SK-N-SH treated with all-trans-retinoic acid at 6 μM for 48 hours (cell line): ENCODE measurements at regions not wholly inside any gene's neighbourhood (a gene's known extent, or its start where the extent isn't known, plus 50 kb on each side); places are given as distances from the start of the nearest gene placed in this dataset.

Experiments used
- ARNTL ChIP-seq: fragments of 450-650 bp; formaldehyde crosslinking; IDR thresholded peaks from 2 replicates; pipeline ENCODE4 v1.5.0; 2020; ENCODE audit warnings: low read depth, mild to moderate bottlenecking, moderate library complexity, borderline replicate concordance
- CSRNP3 ChIP-seq: fragments of 250-450 bp; sonication (Bioruptor Pico); IDR thresholded peaks from 2 replicates; pipeline ENCODE4 v1.5.1; 2021; ENCODE audit warnings: mild to moderate bottlenecking, moderate library complexity
- ESRRG ChIP-seq: fragments of 250-450 bp; sonication (Bioruptor Pico); IDR thresholded peaks from 2 replicates; pipeline ENCODE4 v1.6.1; 2021; ENCODE audit warnings: mild to moderate bottlenecking
- GLIS3 ChIP-seq: fragments of 250-450 bp; sonication (Bioruptor Pico); IDR thresholded peaks from 2 replicates; pipeline ENCODE4 v1.5.0; 2020; ENCODE audit warnings: mild to moderate bottlenecking, moderate library complexity
- ISL1 ChIP-seq: fragments of 250-450 bp; sonication (Bioruptor Pico); IDR thresholded peaks from 2 replicates; pipeline ENCODE4 v2.1.2; 2022; ENCODE audit warnings: mild to moderate bottlenecking, moderate library complexity
- OSR1 ChIP-seq: fragments of 250-450 bp; sonication (Bioruptor Pico); IDR thresholded peaks from 2 replicates; pipeline ENCODE4 v1.8.0; 2022; ENCODE audit warnings: moderate library complexity, mild to moderate bottlenecking, inconsistent platforms
- PATZ1 ChIP-seq: fragments of 250-450 bp; sonication (Bioruptor Pico); IDR thresholded peaks from 2 replicates; pipeline ENCODE4 v1.8.0; 2020; ENCODE audit warnings: mild to moderate bottlenecking, moderate library complexity, borderline replicate concordance
- POU6F1 ChIP-seq: fragments of 250-450 bp; sonication (Bioruptor Pico); IDR thresholded peaks from 2 replicates; pipeline ENCODE4 v1.8.0; 2021; ENCODE audit warnings: low read depth, mild to moderate bottlenecking, moderate library complexity, borderline replicate concordance
- RARB ChIP-seq: fragments of 250-450 bp; sonication (Bioruptor Pico); IDR thresholded peaks from 2 replicates; pipeline ENCODE4 v1.8.0; 2021; ENCODE audit warnings: mild to moderate bottlenecking, moderate library complexity
- SNAI2 ChIP-seq: fragments of 250-450 bp; sonication (Bioruptor Pico); IDR thresholded peaks from 2 replicates; pipeline ENCODE4 v1.5.0; 2020; ENCODE audit warnings: mild to moderate bottlenecking, moderate library complexity
- TCF4 ChIP-seq: fragments of 250-450 bp; sonication (Bioruptor Pico); IDR thresholded peaks from 2 replicates; pipeline ENCODE4 v1.8.0; 2021; ENCODE audit warnings: mild to moderate bottlenecking, moderate library complexity, borderline replicate concordance
- ZFP3 ChIP-seq: fragments of 250-450 bp; sonication (Bioruptor Pico); IDR thresholded peaks from 2 replicates; pipeline ENCODE4 v1.5.0; 2020; ENCODE audit warnings: mild to moderate bottlenecking, moderate library complexity
- ZFP30 ChIP-seq: fragments of 450-650 bp; formaldehyde crosslinking; IDR thresholded peaks from 2 replicates; pipeline ENCODE4 v1.5.0; 2022; ENCODE audit warnings: mild to moderate bottlenecking, moderate library complexity
- ZNF70 ChIP-seq: fragments of 450-650 bp; formaldehyde crosslinking; IDR thresholded peaks from 2 replicates; pipeline ENCODE4 v1.5.0; 2020; ENCODE audit warnings: mild to moderate bottlenecking, moderate library complexity

GRCh38 chr18:10077986-10078385 is 164.2 kb downstream of the VAPA start:
- no peak for TF ChIP-seq GLIS3 (CRISPR knock-in tag)
- TF ChIP-seq TCF4, result no peak
- TF ChIP-seq CSRNP3 (CRISPR knock-in tag), result no peak
- no peak for TF ChIP-seq ISL1 (CRISPR knock-in tag)
- TF ChIP-seq PATZ1, result no peak
- TF ChIP-seq ZNF70 (CRISPR knock-in tag), result no peak
- no peak for TF ChIP-seq SNAI2 (CRISPR knock-in tag)
- no peak for TF ChIP-seq POU6F1 (CRISPR knock-in tag)
- TF ChIP-seq ARNTL (CRISPR knock-in tag), result no peak
- no peak for TF ChIP-seq RARB (CRISPR knock-in tag)
- no peak for TF ChIP-seq OSR1
- no peak for TF ChIP-seq ESRRG (CRISPR knock-in tag)
- no peak for TF ChIP-seq ZFP30
- no peak for TF ChIP-seq ZFP3 (CRISPR knock-in tag)
